Stomach (tissue), 8 donors: ENCODE measurements at regions not wholly inside any gene's neighbourhood (a gene's known extent, or its start where the extent isn't known, plus 50 kb on each side); places are given as distances from the start of the nearest gene placed in this dataset.

ENCODE experiments used
- DNase-seq, 2 donors: peaks; one replicate each; pipeline versions ENCODE4 v3.0.0 to v3.0.0-alpha.2; 2013 to 2019
- H3K27ac ChIP-seq, 5 donors: fragments of 200-600 bp in 4 of 5; sonication (generic) in 4 of 5; one replicate each; pipeline ENCODE4 v1.5.1; 2013 to 2019; ENCODE audit warnings: mild to moderate bottlenecking in 1 of 5, moderate library complexity in 1 of 5
- H3K27me3 ChIP-seq, 3 donors: fragments of 200-600 bp; sonication (generic); one replicate each; pipeline ENCODE4 v1.5.1; 2017 to 2019; ENCODE audit warnings: mixed run types in 1 of 3
- H3K36me3 ChIP-seq, 4 donors: fragments of 200-600 bp; sonication (generic); 1 replicate in 3 of 4; 2 replicates in 1 of 4; pipeline ENCODE4 v1.5.1; 2016 to 2019
- H3K4me1 ChIP-seq, 4 donors: fragments of 200-600 bp; sonication (generic); one replicate each; pipeline ENCODE4 v1.5.1; 2016 to 2019
- H3K4me3 ChIP-seq, 4 donors: fragments of 200-600 bp; sonication (generic) in 3 of 4; one replicate each; pipeline ENCODE4 v1.5.1; 2016 to 2019; ENCODE audit warnings: mild to moderate bottlenecking in 1 of 4
- H3K9me3 ChIP-seq, 4 donors: fragments of 200-600 bp; sonication (generic); one replicate each; pipeline ENCODE4 v1.5.1; 2016 to 2019
- EP300 ChIP-seq: sonication (generic); formaldehyde crosslinking; IDR thresholded peaks from one replicate; pipeline ENCODE4 v1.6.1; 2017; ENCODE audit warnings: antibody characterized with exemption
- POLR2A ChIP-seq, 4 donors: fragments of 450-650 bp; IDR thresholded peaks; one replicate each; pipeline ENCODE4 v1.6.1; 2016; ENCODE audit warnings: antibody characterized with exemption in 4 of 4, control low read depth in 2 of 4, mild to moderate bottlenecking in 1 of 4, moderate library complexity in 1 of 4
- POLR2AphosphoS5 ChIP-seq, 3 donors: sonication (generic); formaldehyde crosslinking; IDR thresholded peaks; one replicate each; pipeline ENCODE4 v1.6.1; 2016; ENCODE audit warnings: antibody characterized with exemption in 3 of 3
- WGBS, 5 donors: extraction: QIAGEN DNeasy Blood & Tissue Kit in 3 of 5; methylation state at CpG; one replicate each; pipeline versions ENCODE4 v1.1.5 to v1.1.7; 2013 to 2018; 5-methylcytosine and 5-hydroxymethylcytosine counted together
- intact Hi-C: fragments of 100-400 bp; cut with DNase I; formaldehyde crosslinking; loops from one replicate; pipeline ENCODE4 v1.15.1; 2023; ENCODE audit warnings: low total_unique reads
- TF ChIP-seq, protein P1 (sequence below), 7 experiments: fragments of 450-650 bp in 4 of 7; fragments of 200-600 bp in 3 of 7; sonication (generic) in 3 of 7; IDR thresholded peaks; one replicate each; pipeline ENCODE4 v1.5.1; 2016 to 2019; ENCODE audit warnings: antibody characterized with exemption in 7 of 7, control low read depth in 2 of 7, mild to moderate bottlenecking in 1 of 7
- donor health status: healthy with polysubstance abuse.
- donor health status: Bipolar disorder and iron deficiency.
- donor health status: healthy.

DNA sequence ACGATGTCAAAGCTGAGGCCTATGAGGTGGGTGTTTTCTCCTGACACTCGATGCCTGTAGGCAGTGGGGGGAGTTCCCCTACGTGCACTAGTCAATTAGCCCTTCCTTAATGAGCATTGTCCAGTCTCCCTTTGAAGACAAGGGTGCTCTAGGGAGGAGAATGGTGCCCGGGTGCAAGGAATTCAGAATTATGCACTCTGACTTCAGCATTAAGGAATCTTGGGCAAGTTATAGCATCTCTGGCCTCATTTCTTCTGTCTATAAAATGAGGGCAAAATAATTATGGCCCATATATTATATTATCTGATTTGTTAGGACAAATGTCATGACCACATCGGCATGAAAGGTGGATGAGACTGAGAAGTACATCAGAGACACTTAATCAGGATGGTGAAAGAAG lies 82.1 kb upstream of the SLC7A1 start:
- H3K27ac ChIP-seq: no peak overlapping the region
- H3K27me3 ChIP-seq: peaks cover 0 to 7% (median 0%) of the 10 kb centered on the region in 3 donors
- intact Hi-C loops: no loop called here
- H3K9me3 ChIP-seq: no peaks in the 10 kb centered on the region
- no peak for DNase-seq
- no peak overlapping the region for H3K4me3 ChIP-seq
- TF ChIP-seq POLR2A (IDR thresholded peaks at IDR 0.05) (no peak), POLR2AphosphoS5 (IDR thresholded peaks at IDR 0.05) (no peak), EP300 (no peak)
- TF ChIP-seq, protein P1, sequence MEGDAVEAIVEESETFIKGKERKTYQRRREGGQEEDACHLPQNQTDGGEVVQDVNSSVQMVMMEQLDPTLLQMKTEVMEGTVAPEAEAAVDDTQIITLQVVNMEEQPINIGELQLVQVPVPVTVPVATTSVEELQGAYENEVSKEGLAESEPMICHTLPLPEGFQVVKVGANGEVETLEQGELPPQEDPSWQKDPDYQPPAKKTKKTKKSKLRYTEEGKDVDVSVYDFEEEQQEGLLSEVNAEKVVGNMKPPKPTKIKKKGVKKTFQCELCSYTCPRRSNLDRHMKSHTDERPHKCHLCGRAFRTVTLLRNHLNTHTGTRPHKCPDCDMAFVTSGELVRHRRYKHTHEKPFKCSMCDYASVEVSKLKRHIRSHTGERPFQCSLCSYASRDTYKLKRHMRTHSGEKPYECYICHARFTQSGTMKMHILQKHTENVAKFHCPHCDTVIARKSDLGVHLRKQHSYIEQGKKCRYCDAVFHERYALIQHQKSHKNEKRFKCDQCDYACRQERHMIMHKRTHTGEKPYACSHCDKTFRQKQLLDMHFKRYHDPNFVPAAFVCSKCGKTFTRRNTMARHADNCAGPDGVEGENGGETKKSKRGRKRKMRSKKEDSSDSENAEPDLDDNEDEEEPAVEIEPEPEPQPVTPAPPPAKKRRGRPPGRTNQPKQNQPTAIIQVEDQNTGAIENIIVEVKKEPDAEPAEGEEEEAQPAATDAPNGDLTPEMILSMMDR (IDR thresholded peaks at IDR 0.05): no peak
- H3K36me3 ChIP-seq: no peaks in the 10 kb centered on the region
- H3K4me1 ChIP-seq: no peaks in the 10 kb centered on the region
- 75 to 84% (median 80%) methylated on average over 5 of the region's 5 CpGs for WGBS, 5 donors

DNA sequence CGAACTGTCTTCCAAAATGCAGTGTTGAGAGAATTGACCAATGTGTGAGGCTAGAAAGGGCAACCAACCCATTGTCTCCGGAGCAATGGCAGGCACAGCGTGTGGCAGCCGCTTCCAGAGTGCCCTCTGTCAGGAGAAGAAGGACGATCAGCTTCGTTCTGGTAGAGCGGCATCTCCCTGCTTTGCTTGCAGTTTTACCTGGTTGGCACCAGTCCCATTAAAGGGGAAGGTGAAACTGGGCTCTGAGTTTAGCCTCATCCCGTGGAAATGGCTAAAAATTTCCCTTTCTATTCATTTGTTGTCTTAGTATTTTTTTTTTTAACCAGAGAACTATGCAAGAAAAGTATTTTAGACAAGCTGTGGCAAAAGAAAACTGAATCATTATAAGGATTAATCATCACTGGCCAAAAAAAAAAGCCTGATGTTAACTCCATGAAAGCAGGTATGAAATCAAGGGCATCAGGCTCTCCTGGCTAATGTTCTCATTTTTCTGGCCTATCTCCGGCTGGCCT lies 81.5 kb upstream of the SLC7A1 start:
- Histone ChIP-seq H3K9me3 (no peaks in the 10 kb centered on the region), H3K27me3 (peaks cover 0 to 7% (median 0%) of the 10 kb centered on the region in 3 donors), H3K4me1 (no peaks in the 10 kb centered on the region), H3K4me3 (no peak overlapping the region), H3K36me3 (no peaks in the 10 kb centered on the region), H3K27ac (no peak overlapping the region)
- TF ChIP-seq POLR2A (IDR thresholded peaks at IDR 0.05) (no peak), EP300 (no peak), POLR2AphosphoS5 (IDR thresholded peaks at IDR 0.05) (no peak)
- TF ChIP-seq, protein P1 (IDR thresholded peaks at IDR 0.05): no peak
- intact Hi-C loops: no loop called here
- WGBS, 5 donors: 47 to 67% (median 58%) methylated on average over 8 to 9 of the region's 9 CpGs
- peak in 1 of 2 donors; percentile 16 for DNase-seq

DNA sequence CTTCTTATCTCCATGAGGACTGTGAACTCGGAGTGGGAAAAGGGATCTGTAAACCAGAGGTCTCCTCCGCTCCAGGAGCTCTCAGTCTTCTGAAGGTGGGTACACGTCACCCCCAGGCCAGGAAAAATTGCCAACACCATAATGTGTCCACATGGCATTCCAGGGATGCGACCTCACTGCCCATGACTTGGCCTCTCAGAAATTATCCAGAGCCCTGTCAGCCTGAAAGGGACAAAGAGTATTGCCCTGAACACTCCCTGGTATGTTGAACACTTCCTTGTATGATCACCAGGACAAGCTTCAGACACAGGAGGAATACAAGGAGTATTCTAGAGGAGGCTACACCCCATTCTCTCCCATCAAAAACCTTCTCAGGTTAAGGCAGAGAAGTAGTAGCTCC lies 81.0 kb upstream of the SLC7A1 start:
- Histone ChIP-seq H3K27me3 (peaks cover 0 to 7% (median 0%) of the 10 kb centered on the region in 3 donors), H3K4me3 (no peak overlapping the region), H3K27ac (no peak overlapping the region), H3K9me3 (no peaks in the 10 kb centered on the region), H3K36me3 (no peaks in the 10 kb centered on the region), H3K4me1 (no peaks in the 10 kb centered on the region)
- intact Hi-C loops: no loop called here
- TF ChIP-seq POLR2AphosphoS5 (IDR thresholded peaks at IDR 0.05) (no peak), POLR2A (IDR thresholded peaks at IDR 0.05) (no peak), EP300 (no peak)
- TF ChIP-seq, protein P1 (IDR thresholded peaks at IDR 0.05): no peak
- WGBS, 5 donors: 72 to 87% (median 83%) methylated on average over 4 of the region's 4 CpGs
- no peak for DNase-seq

DNA sequence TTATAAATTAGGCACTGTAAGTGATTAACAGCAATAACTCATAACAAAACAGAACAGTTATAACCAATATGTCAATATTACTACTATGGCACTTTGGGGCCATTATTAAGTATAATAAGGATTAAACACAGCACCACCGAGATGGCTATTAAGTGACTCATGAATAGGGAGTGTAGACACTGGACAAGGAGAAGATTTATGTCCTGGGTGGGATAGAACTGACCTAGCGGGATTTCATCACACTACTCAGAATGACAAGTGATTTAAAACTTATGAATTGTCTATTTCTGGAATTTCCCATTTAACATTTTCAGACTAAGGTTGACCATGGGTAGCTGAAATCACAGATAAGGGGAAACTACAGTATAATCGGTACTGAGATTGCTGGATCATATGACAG lies 79.0 kb upstream of the SLC7A1 start:
- Histone ChIP-seq H3K4me1 (no peaks in the 10 kb centered on the region), H3K9me3 (no peaks in the 10 kb centered on the region), H3K4me3 (no peak overlapping the region), H3K27ac (no peak overlapping the region), H3K36me3 (no peaks in the 10 kb centered on the region), H3K27me3 (peaks cover 0 to 2% (median 0%) of the 10 kb centered on the region in 3 donors)
- no peak for DNase-seq
- intact Hi-C loops: no loop called here
- TF ChIP-seq, protein P1 (IDR thresholded peaks at IDR 0.05): no peak
- TF ChIP-seq POLR2A (IDR thresholded peaks at IDR 0.05): no peak
- no peak for TF ChIP-seq POLR2AphosphoS5 (IDR thresholded peaks at IDR 0.05)
- no peak for TF ChIP-seq EP300
- WGBS, 5 donors: 69 to 84% (median 75%) methylated on average over 3 of the region's 3 CpGs
